ENCODE measurements at regions not wholly inside any gene's neighbourhood (a gene's known extent, or its start where the extent isn't known, plus 50 kb on each side); places are given as distances from the start of the nearest gene placed in this dataset.

DNA sequence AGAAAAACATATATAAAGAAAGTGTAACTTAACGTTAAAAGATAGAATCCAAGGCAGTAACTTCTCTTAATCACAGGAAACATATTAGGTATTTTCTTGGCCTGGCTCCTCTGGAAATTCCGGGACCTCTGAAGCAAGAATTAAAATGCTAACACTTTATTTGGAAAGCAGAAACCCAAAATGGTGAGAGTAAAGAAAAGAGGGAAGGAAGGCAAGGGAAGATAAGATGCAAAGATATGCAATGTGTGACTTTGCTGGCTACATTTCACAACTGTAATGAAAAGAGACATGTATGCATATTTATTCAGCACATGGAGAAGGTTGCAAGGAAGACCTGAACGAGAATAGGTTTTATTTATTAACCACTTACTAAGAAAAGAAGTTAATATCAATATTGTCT lies 372.5 kb downstream of the TBL1XR1 start:
- DNase-seq (ENCODE audit: low read depth) = no peak
- TF ChIP-seq, protein P1, sequence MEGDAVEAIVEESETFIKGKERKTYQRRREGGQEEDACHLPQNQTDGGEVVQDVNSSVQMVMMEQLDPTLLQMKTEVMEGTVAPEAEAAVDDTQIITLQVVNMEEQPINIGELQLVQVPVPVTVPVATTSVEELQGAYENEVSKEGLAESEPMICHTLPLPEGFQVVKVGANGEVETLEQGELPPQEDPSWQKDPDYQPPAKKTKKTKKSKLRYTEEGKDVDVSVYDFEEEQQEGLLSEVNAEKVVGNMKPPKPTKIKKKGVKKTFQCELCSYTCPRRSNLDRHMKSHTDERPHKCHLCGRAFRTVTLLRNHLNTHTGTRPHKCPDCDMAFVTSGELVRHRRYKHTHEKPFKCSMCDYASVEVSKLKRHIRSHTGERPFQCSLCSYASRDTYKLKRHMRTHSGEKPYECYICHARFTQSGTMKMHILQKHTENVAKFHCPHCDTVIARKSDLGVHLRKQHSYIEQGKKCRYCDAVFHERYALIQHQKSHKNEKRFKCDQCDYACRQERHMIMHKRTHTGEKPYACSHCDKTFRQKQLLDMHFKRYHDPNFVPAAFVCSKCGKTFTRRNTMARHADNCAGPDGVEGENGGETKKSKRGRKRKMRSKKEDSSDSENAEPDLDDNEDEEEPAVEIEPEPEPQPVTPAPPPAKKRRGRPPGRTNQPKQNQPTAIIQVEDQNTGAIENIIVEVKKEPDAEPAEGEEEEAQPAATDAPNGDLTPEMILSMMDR (IDR thresholded peaks at IDR 0.05; ENCODE audit: control insufficient read depth, insufficient read depth, low read depth, low read length, missing control alignments) = no peak
- no peak overlapping the region for H3K4me3 ChIP-seq (ENCODE audit: control insufficient read depth, low read depth, low read length)

DNA sequence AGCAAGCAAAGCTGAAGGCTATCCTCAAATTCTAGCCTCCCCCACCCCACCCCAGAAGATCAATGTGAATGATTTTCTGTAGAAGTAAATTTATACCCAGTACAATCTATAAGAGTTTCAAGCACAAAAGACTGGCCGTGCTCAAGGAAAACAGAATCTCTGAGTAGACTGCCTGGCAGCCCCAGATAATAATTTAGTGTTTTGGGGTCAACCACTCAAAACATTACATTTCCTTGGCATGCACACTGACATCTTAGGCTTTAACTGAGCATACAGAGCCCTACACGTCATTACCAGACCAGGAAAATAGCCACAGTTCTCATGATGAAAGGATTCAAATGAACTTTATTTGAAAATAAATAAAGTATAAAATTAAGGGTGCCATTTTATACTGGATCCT lies 376.5 kb downstream of the TBL1XR1 start:
- no peak for DNase-seq (ENCODE audit: low read depth)
- TF ChIP-seq, protein P1 (IDR thresholded peaks at IDR 0.05; ENCODE audit: control insufficient read depth, insufficient read depth, low read depth, low read length, missing control alignments) = no peak
- H3K4me3 ChIP-seq (ENCODE audit: control insufficient read depth, low read depth, low read length) = no peak overlapping the region

GRCh38 chr3:176816937-176817336 lies 380.3 kb downstream of the TBL1XR1 start:
- no peak for DNase-seq (ENCODE audit: low read depth)
- H3K4me3 ChIP-seq (ENCODE audit: control insufficient read depth, low read depth, low read length) = no peak overlapping the region
- TF ChIP-seq, protein P1 (IDR thresholded peaks at IDR 0.05; ENCODE audit: control insufficient read depth, insufficient read depth, low read depth, low read length, missing control alignments) = no peak

DNA sequence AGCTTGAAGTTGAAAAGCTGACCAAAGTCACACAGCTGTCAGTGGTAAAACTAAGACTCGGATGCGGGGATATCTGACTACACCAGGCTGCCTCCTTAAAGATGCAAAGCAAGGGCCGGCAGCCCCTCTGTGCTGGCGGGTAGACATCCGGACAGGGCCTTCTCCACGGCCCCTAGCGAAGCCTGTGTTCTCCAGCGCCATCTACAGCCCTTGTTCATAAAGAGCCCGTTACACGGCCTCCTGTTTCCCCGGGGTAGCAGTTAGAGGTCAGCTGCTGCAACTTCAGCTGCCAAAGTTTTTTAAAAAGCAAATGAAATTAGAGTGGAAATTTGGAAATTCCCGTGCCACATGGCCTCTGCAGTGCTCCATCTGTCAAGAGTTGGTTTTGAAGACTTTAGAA lies 383.0 kb downstream of the TBL1XR1 start:
- TF ChIP-seq, protein P1 (IDR thresholded peaks at IDR 0.05; ENCODE audit: control insufficient read depth, insufficient read depth, low read depth, low read length, missing control alignments) = peak; percentile 76
- DNase-seq (ENCODE audit: low read depth) = no peak
- H3K4me3 ChIP-seq (ENCODE audit: control insufficient read depth, low read depth, low read length) = no peak overlapping the region

- H3K4me3 ChIP-seq (ENCODE audit: control insufficient read depth, low read depth, low read length) = no peak overlapping the region
- DNase-seq (ENCODE audit: low read depth) = no peak
Measured at GRCh38 chr3:176807938-176808337, 389.3 kb downstream of the TBL1XR1 start.

DNA sequence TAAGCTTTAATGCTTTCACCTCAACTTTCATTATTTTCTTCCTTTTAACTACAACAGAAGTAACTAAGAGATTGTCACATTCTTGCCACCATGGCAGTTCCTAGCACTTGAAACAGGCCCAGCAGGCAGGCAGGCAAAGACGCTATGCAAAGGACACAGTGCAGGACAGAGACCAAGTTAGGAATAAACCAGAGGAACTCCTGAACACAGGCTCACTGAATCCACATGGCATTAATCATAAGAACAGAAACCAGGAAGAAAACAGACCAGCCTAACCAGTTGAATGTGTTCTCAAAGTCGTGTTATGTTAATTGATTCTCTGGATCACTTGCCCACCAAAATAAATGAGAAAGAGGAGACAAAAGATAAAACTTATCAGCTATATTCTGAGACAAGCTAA lies 397.6 kb downstream of the TBL1XR1 start:
- no peak overlapping the region for H3K4me3 ChIP-seq (ENCODE audit: control insufficient read depth, low read depth, low read length)
- TF ChIP-seq, protein P1 (IDR thresholded peaks at IDR 0.05; ENCODE audit: control insufficient read depth, insufficient read depth, low read depth, low read length, missing control alignments) = no peak
- no peak for DNase-seq (ENCODE audit: low read depth)

More at GRCh38 chr3:176807938-176808337, 389.3 kb downstream of the TBL1XR1 start:
- TF ChIP-seq, protein P1 (IDR thresholded peaks at IDR 0.05; ENCODE audit: control insufficient read depth, insufficient read depth, low read depth, low read length, missing control alignments) = no peak

DNA sequence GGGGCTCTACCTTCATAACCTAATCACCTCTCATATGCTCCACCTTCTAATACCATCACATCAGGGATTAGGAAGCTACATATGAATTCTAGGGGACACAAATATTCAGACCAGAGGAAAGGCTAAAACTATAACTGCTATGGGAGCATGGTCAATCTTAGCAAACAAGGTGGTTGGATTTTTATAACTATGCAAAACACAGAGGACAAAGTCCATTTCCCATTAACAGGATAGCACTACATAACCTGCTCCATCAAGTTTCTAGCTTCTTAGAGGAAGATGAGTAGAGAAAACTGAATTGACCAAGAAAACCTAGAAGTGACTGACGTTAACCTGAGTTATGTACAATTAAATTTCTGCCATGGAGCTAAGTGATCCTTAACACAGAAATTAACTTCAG lies 398.6 kb downstream of the TBL1XR1 start:
- no peak for DNase-seq (ENCODE audit: low read depth)
- TF ChIP-seq, protein P1 (IDR thresholded peaks at IDR 0.05; ENCODE audit: control insufficient read depth, insufficient read depth, low read depth, low read length, missing control alignments) = no peak
- H3K4me3 ChIP-seq (ENCODE audit: control insufficient read depth, low read depth, low read length) = no peak overlapping the region

Measured in AG09309 (cell line).